Endodermal cell (in vitro differentiated cells): ENCODE measurements at regions not wholly inside any gene's neighbourhood (a gene's known extent, or its start where the extent isn't known, plus 50 kb on each side); places are given as distances from the start of the nearest gene placed in this dataset.
A peak's percentile ranks its signal among the peaks of the same experiment; 100 is the strongest.

Experiments
- DNase-seq: peaks from one replicate; pipeline ENCODE4 v3.0.0-alpha.2; 2017
- H3K27ac ChIP-seq: 2 replicates; pipeline ENCODE4 v1.5.1; 2013; ENCODE audit warnings: mild to moderate bottlenecking, low read depth, low read length, moderate library complexity
- H3K27me3 ChIP-seq: 2 replicates; pipeline ENCODE4 v1.6.1; 2013; ENCODE audit warnings: mild to moderate bottlenecking, low read length, moderate library complexity; ENCODE audit not compliant: insufficient read depth, control insufficient read depth, poor library complexity, severe bottlenecking
- H3K36me3 ChIP-seq: 2 replicates; pipeline ENCODE4 v1.7.0; 2013; ENCODE audit warnings: mild to moderate bottlenecking, low read length, moderate library complexity; ENCODE audit not compliant: control insufficient read depth, insufficient read depth
- H3K4me1 ChIP-seq: one replicate; pipeline ENCODE4 v1.7.0; 2013; ENCODE audit warnings: low read length; ENCODE audit not compliant: control insufficient read depth, insufficient read depth
- H3K4me3 ChIP-seq: 2 replicates; pipeline ENCODE4 v1.5.1; 2013; ENCODE audit warnings: mild to moderate bottlenecking, low read length, moderate library complexity
- H3K9ac ChIP-seq: 2 replicates; pipeline ENCODE4 v1.6.1; 2013; ENCODE audit warnings: mild to moderate bottlenecking, low read length, moderate library complexity; ENCODE audit not compliant: poor library complexity, severe bottlenecking; ENCODE audit errors: extremely low read depth
- H3K9me3 ChIP-seq: 2 replicates; pipeline ENCODE4 v1.6.1; 2013; ENCODE audit warnings: mild to moderate bottlenecking, low read length, moderate library complexity; ENCODE audit not compliant: control insufficient read depth
- H3K27ac Mint-ChIP-seq: 2 replicates; pipeline ENCODE4 v1.8.0; 2020; ENCODE audit warnings: mixed read lengths
- H3K27me3 Mint-ChIP-seq: 2 replicates; pipeline ENCODE4 v1.8.0; 2021; ENCODE audit warnings: mild to moderate bottlenecking, mixed read lengths; ENCODE audit not compliant: insufficient read depth
- H3K36me3 Mint-ChIP-seq: 2 replicates; pipeline ENCODE4 v1.8.0; 2020; ENCODE audit warnings: low read depth, mixed read lengths
- H3K4me1 Mint-ChIP-seq: 2 replicates; pipeline ENCODE4 v1.8.0; 2020; ENCODE audit warnings: mixed read lengths
- H3K4me3 Mint-ChIP-seq: 2 replicates; pipeline ENCODE4 v1.8.0; 2020; ENCODE audit warnings: mild to moderate bottlenecking, moderate library complexity, mixed read lengths
- H3K9me3 Mint-ChIP-seq: 2 replicates; pipeline ENCODE4 v1.8.0; 2020; ENCODE audit warnings: mild to moderate bottlenecking, mixed read lengths
- WGBS, 2 experiments: methylation state at CpG; one replicate each; pipeline versions ENCODE4 v1.1.5 to v1.1.7; 2013; ENCODE audit warnings: missing lambda C conversion rate in 2 of 2, mixed read lengths in 1 of 2; ENCODE audit not compliant: insufficient coverage in 1 of 2, insufficient read length in 1 of 2; 5-methylcytosine and 5-hydroxymethylcytosine counted together
- TF ChIP-seq, protein P1 (sequence below): fragments of 200-600 bp; sonication (generic); conservative IDR thresholded peaks from 2 replicates; pipeline ENCODE4 v1.5.0; 2021; ENCODE audit warnings: antibody characterized with exemption, mild to moderate bottlenecking

DNA sequence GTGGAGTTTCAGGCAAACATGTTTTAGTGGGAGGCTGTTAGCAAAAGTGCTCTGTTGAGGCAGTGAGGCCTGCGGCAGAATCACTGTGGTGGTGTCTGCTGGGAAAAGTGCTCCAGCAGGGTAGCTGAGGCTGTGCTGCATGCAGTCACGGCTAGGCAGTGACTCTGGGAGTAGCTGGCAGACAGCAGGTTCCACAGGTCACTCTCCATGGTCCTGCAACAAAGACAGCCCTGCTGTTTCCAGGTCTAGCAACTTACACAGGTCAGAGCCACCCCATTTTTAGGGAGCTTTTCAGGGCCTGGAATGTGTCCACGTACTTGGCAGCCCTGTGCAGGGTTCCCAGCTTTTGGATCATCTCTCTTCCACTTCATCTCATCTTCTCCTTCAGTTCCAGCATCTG is 184.3 kb downstream of the NAA11 start:
- Histone ChIP-seq H3K4me3 (no peak overlapping the region), H3K9ac (no peak overlapping the region), H3K4me1 (no peaks in the 10 kb centered on the region), H3K36me3 (no peaks in the 10 kb centered on the region), H3K9me3 (peaks cover 15% of the 10 kb centered on the region), H3K27me3 (no peaks in the 10 kb centered on the region), H3K27ac (no peak overlapping the region)
- DNase-seq: peak; percentile 90
- WGBS, 2 experiments: 53 to 65% methylated on average over 3 of the region's 3 CpGs
- Mint-ChIP-seq H3K4me3 (no peak overlapping the region), H3K4me1 (no peaks in the 10 kb centered on the region), H3K9me3 (peaks cover 10% of the 10 kb centered on the region), H3K27ac (no peak overlapping the region), H3K27me3 (no peaks in the 10 kb centered on the region), H3K36me3 (no peaks in the 10 kb centered on the region)
- TF ChIP-seq, protein P1, sequence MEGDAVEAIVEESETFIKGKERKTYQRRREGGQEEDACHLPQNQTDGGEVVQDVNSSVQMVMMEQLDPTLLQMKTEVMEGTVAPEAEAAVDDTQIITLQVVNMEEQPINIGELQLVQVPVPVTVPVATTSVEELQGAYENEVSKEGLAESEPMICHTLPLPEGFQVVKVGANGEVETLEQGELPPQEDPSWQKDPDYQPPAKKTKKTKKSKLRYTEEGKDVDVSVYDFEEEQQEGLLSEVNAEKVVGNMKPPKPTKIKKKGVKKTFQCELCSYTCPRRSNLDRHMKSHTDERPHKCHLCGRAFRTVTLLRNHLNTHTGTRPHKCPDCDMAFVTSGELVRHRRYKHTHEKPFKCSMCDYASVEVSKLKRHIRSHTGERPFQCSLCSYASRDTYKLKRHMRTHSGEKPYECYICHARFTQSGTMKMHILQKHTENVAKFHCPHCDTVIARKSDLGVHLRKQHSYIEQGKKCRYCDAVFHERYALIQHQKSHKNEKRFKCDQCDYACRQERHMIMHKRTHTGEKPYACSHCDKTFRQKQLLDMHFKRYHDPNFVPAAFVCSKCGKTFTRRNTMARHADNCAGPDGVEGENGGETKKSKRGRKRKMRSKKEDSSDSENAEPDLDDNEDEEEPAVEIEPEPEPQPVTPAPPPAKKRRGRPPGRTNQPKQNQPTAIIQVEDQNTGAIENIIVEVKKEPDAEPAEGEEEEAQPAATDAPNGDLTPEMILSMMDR: no peak

DNA sequence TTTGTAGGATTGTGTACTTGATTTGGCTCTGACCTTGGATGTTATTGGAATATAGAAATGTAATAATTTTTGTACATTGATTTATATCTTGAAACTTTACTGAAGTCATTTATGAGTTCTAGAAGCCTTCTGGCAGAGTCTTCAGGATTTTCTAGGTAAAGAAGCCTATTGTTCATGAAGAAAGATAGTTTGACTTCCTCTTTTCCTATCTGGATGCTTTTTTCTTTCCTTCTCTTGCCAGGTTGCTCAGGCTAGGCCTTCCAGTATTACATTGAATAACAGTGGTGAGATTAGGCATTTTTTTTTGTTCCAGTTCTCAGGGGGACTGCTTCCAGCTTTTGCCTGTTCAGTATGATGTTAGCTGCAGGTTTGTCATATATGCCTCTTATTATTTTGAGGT is 191.1 kb downstream of the NAA11 start:
- DNase-seq: no peak
- H3K9ac ChIP-seq: no peak overlapping the region
- H3K27me3 ChIP-seq: no peaks in the 10 kb centered on the region
- Mint-ChIP-seq H3K27me3 (no peaks in the 10 kb centered on the region), H3K36me3 (no peaks in the 10 kb centered on the region), H3K4me3 (no peak overlapping the region), H3K27ac (no peak overlapping the region), H3K9me3 (no peaks in the 10 kb centered on the region), H3K4me1 (peaks cover 3% of the 10 kb centered on the region)
- no peaks in the 10 kb centered on the region for H3K36me3 ChIP-seq
- H3K4me1 ChIP-seq: no peaks in the 10 kb centered on the region
- no peak overlapping the region for H3K4me3 ChIP-seq
- no peaks in the 10 kb centered on the region for H3K9me3 ChIP-seq
- TF ChIP-seq, protein P1: no peak
- no peak overlapping the region for H3K27ac ChIP-seq

DNA sequence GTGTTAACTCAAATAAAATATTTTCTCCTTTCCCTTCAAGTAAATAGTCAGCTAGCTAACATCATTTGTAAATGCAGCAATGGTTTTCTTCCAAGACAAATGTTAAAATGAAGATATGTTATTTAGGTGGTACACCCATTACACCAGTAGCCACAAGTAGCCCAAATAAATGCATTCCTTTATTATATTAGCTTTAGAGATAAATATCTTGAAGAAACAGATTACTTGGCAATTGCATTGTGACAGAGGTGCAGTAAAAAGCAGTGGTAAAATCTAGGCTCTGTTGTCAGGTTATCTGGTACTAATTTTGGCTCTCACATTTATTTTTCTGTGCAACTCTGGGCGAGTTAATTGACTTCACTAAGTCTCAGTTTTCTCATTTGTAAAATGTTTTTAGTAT is 193.0 kb downstream of the NAA11 start:
- H3K36me3 Mint-ChIP-seq: no peaks in the 10 kb centered on the region
- H3K4me1 Mint-ChIP-seq: peaks cover 3% of the 10 kb centered on the region

More for the DNA sequence above, 193.0 kb downstream of the NAA11 start:
- H3K9me3 ChIP-seq: no peaks in the 10 kb centered on the region
- no peak overlapping the region for H3K27ac Mint-ChIP-seq
- WGBS, 2 experiments: 94 to 100% methylated on average over 1 of the region's 1 CpG
- H3K4me1 ChIP-seq: no peaks in the 10 kb centered on the region
- no peak overlapping the region for H3K27ac ChIP-seq
- no peaks in the 10 kb centered on the region for H3K36me3 ChIP-seq
- no peaks in the 10 kb centered on the region for H3K27me3 Mint-ChIP-seq
- no peak overlapping the region for H3K4me3 ChIP-seq
- no peak overlapping the region for H3K4me3 Mint-ChIP-seq
- H3K9ac ChIP-seq: no peak overlapping the region
- no peak for DNase-seq
- no peaks in the 10 kb centered on the region for H3K27me3 ChIP-seq
- TF ChIP-seq, protein P1: no peak
- no peaks in the 10 kb centered on the region for H3K9me3 Mint-ChIP-seq
